ENCODE measurements at regions not wholly inside any gene's neighbourhood (a gene's known extent, or its start where the extent isn't known, plus 50 kb on each side); places are given as distances from the start of the nearest gene placed in this dataset.

GRCh38 chr2:242029422-242030225, 160.1 kb downstream of the RTP5 start:
- TF ChIP-seq POLR2AphosphoS5 (IDR thresholded peaks at IDR 0.05; ENCODE audit: borderline replicate concordance, low read depth, low read length) (no peak), EZH2 (IDR thresholded peaks at IDR 0.05) (no peak), FOXP2 (optimal IDR thresholded peaks at IDR 0.05; ENCODE audit: control extremely low read depth, extremely low read length, insufficient read depth) (no peak)
